GM18505 (cell line): ENCODE measurements at regions not wholly inside any gene's neighbourhood (a gene's known extent, or its start where the extent isn't known, plus 50 kb on each side); places are given as distances from the start of the nearest gene placed in this dataset.

Experiments
- ATAC-seq: cut with Tn5 transposase; IDR thresholded peaks from one replicate; pipeline ENCODE4 v1.9.1; 2021; ENCODE audit not compliant: unreplicated experiment
- POLR2A ChIP-seq: IDR thresholded peaks from 4 replicates; pipeline ENCODE4 v1.6.1; 2011; ENCODE audit warnings: borderline replicate concordance; ENCODE audit not compliant: insufficient read depth, insufficient read length; ENCODE audit errors: extremely low read depth

- TF ChIP-seq POLR2A: no peak
Observed at GRCh38 chr9:3600672-3601071, 74.9 kb upstream of the RFX3 start.

GRCh38 chr9:3597792-3598191, 72.0 kb upstream of the RFX3 start:
- no peak for ATAC-seq

More at GRCh38 chr9:3600672-3601071, 74.9 kb upstream of the RFX3 start:
- ATAC-seq: no peak

GRCh38 chr9:3586066-3586465, 60.3 kb upstream of the RFX3 start:
- no peak for ATAC-seq
- no peak for TF ChIP-seq POLR2A

More at GRCh38 chr9:3597792-3598191, 72.0 kb upstream of the RFX3 start:
- no peak for TF ChIP-seq POLR2A

- no peak for TF ChIP-seq POLR2A
Observed at GRCh38 chr9:3585606-3586005, 59.8 kb upstream of the RFX3 start.

GRCh38 chr9:3578786-3579185, 53.0 kb upstream of the RFX3 start:
- no peak for ATAC-seq

More at GRCh38 chr9:3585606-3586005, 59.8 kb upstream of the RFX3 start:
- ATAC-seq: no peak

GRCh38 chr9:3576328-3576727, 50.5 kb upstream of the RFX3 start:
- no peak for TF ChIP-seq POLR2A
- ATAC-seq: no peak

More at GRCh38 chr9:3578786-3579185, 53.0 kb upstream of the RFX3 start:
- TF ChIP-seq POLR2A: no peak

GRCh38 chr9:3575821-3576220, 50.0 kb upstream of the RFX3 start:
- no peak for ATAC-seq
- no peak for TF ChIP-seq POLR2A
